Left renal cortex interstitium (tissue), 4 donors: ENCODE measurements at regions not wholly inside any gene's neighbourhood (a gene's known extent, or its start where the extent isn't known, plus 50 kb on each side); places are given as distances from the start of the nearest gene placed in this dataset.
"Not testable (repeated sequence)": the region's sequence is repeated elsewhere in the genome, so short reads cannot be mapped to it uniquely, and the experiment has no call there.

ENCODE experiments used
- DNase-seq, 4 donors: peaks; one replicate each; pipeline ENCODE4 v3.0.0-alpha.2; 2013; ENCODE audit warnings: low read depth in 4 of 4, low spot score in 2 of 4, missing footprints in 1 of 4

- no peak for DNase-seq
Measured at GRCh38 chr14:48747561-48748089, 838.6 kb downstream of the RPS29 start.

GRCh38 chr14:48744202-48744601 lies 842.0 kb downstream of the RPS29 start:
- DNase-seq = no peak

GRCh38 chr14:48738186-48738925 lies 847.8 kb downstream of the RPS29 start:
- no peak for DNase-seq

GRCh38 chr14:48735607-48736006 lies 850.6 kb downstream of the RPS29 start:
- DNase-seq = no peak

GRCh38 chr14:48731260-48731659 lies 854.9 kb downstream of the RPS29 start:
- no peak for DNase-seq

GRCh38 chr14:48726080-48726642 lies 860.0 kb downstream of the RPS29 start:
- no peak for DNase-seq

- no peak for DNase-seq
Measured at GRCh38 chr14:48725051-48725734, 861.0 kb downstream of the RPS29 start.

- DNase-seq = no peak
Measured at GRCh38 chr14:48723841-48724495, 862.2 kb downstream of the RPS29 start.

GRCh38 chr14:48714366-48714765 lies 871.8 kb downstream of the RPS29 start:
- no peak for DNase-seq

- DNase-seq = no peak
Measured at GRCh38 chr14:48710133-48710532, 876.0 kb downstream of the RPS29 start.

GRCh38 chr14:48709277-48709785 lies 876.8 kb downstream of the RPS29 start:
- no peak for DNase-seq

GRCh38 chr14:48704639-48705038 lies 881.5 kb downstream of the RPS29 start:
- no peak for DNase-seq

- no peak for DNase-seq
Measured at GRCh38 chr14:48703728-48704467, 882.3 kb downstream of the RPS29 start.

GRCh38 chr14:48697362-48697761 lies 888.8 kb downstream of the RPS29 start:
- DNase-seq = not testable (repeated sequence)

- no peak for DNase-seq
Measured at GRCh38 chr14:48693793-48694192, 892.4 kb downstream of the RPS29 start.

- DNase-seq = no peak
Measured at GRCh38 chr14:48690349-48690748, 895.8 kb downstream of the RPS29 start.

GRCh38 chr14:48686650-48687049 lies 899.5 kb downstream of the RPS29 start:
- no peak for DNase-seq

GRCh38 chr14:48672506-48672905 lies 913.7 kb downstream of the RPS29 start:
- DNase-seq = no peak

GRCh38 chr14:48670939-48671338 lies 915.2 kb downstream of the RPS29 start:
- DNase-seq = no peak

GRCh38 chr14:48665077-48665784 lies 920.9 kb downstream of the RPS29 start:
- DNase-seq = no peak
